ENCODE measurements at regions not wholly inside any gene's neighbourhood (a gene's known extent, or its start where the extent isn't known, plus 50 kb on each side); places are given as distances from the start of the nearest gene placed in this dataset.

- Histone ChIP-seq H3K9me3 (ENCODE audit: control insufficient read depth, low read length) (no peaks in the 10 kb centered on the region), H3K4me1 (ENCODE audit: control insufficient read depth, insufficient read depth, low read length) (no peaks in the 10 kb centered on the region), H3K27ac (ENCODE audit: low read depth, low read length) (no peak overlapping the region), H3K36me3 (ENCODE audit: control insufficient read depth, insufficient read depth, low read length) (no peaks in the 10 kb centered on the region), H3K4me3 (ENCODE audit: low read length) (no peak overlapping the region), H3K27me3 (ENCODE audit: control insufficient read depth, insufficient read depth, low read length, poor library complexity, severe bottlenecking) (no peaks in the 10 kb centered on the region), H3K9ac (ENCODE audit: extremely low read depth, low read length, poor library complexity, severe bottlenecking) (no peak overlapping the region)
- no peaks in the 10 kb centered on the region for H3K9me3 Mint-ChIP-seq
- no peaks in the 10 kb centered on the region for H3K36me3 Mint-ChIP-seq (ENCODE audit: low read depth)
- TF ChIP-seq CTCF (conservative IDR thresholded peaks at IDR 0.05) = no peak
- H3K4me1 Mint-ChIP-seq = no peaks in the 10 kb centered on the region
- H3K4me3 Mint-ChIP-seq = no peak overlapping the region
- H3K27me3 Mint-ChIP-seq (ENCODE audit: insufficient read depth) = no peaks in the 10 kb centered on the region
- DNase-seq = no peak
- WGBS, 2 experiments (ENCODE audit: insufficient coverage in 1 of 2, insufficient read length in 1 of 2) = 87 to 100% methylated on average over 1 to 2 of the region's 2 CpGs
- no peak overlapping the region for H3K27ac Mint-ChIP-seq
Measured at GRCh38 chr7:85384392-85384791, 197.5 kb upstream of the SEMA3D start.

- Mint-ChIP-seq H3K9me3 (peaks cover 2% of the 10 kb centered on the region), H3K4me1 (no peaks in the 10 kb centered on the region), H3K36me3 (ENCODE audit: low read depth) (no peaks in the 10 kb centered on the region), H3K27me3 (ENCODE audit: insufficient read depth) (no peaks in the 10 kb centered on the region), H3K27ac (no peak overlapping the region), H3K4me3 (no peak overlapping the region)
- Histone ChIP-seq H3K9ac (ENCODE audit: extremely low read depth, low read length, poor library complexity, severe bottlenecking) (no peak overlapping the region), H3K36me3 (ENCODE audit: control insufficient read depth, insufficient read depth, low read length) (no peaks in the 10 kb centered on the region), H3K27me3 (ENCODE audit: control insufficient read depth, insufficient read depth, low read length, poor library complexity, severe bottlenecking) (no peaks in the 10 kb centered on the region), H3K9me3 (ENCODE audit: control insufficient read depth, low read length) (peaks cover 3% of the 10 kb centered on the region), H3K27ac (ENCODE audit: low read depth, low read length) (no peak overlapping the region), H3K4me3 (ENCODE audit: low read length) (no peak overlapping the region), H3K4me1 (ENCODE audit: control insufficient read depth, insufficient read depth, low read length) (no peaks in the 10 kb centered on the region)
- DNase-seq = no peak
- WGBS, 2 experiments (ENCODE audit: insufficient coverage in 1 of 2, insufficient read length in 1 of 2) = 92 to 97% methylated on average over 9 to 16 of the region's 16 CpGs
- TF ChIP-seq CTCF (conservative IDR thresholded peaks at IDR 0.05) = no peak
Measured at GRCh38 chr7:85381212-85381611, 194.4 kb upstream of the SEMA3D start.

- WGBS, 2 experiments (ENCODE audit: insufficient coverage in 1 of 2, insufficient read length in 1 of 2) = 90 to 100% methylated on average over 1 to 2 of the region's 2 CpGs
- H3K27me3 Mint-ChIP-seq (ENCODE audit: insufficient read depth) = no peaks in the 10 kb centered on the region
- DNase-seq = no peak
Measured at GRCh38 chr7:85376589-85376988, 189.7 kb upstream of the SEMA3D start.

More at GRCh38 chr7:85376589-85376988, 189.7 kb upstream of the SEMA3D start:
- no peak overlapping the region for H3K4me3 ChIP-seq (ENCODE audit: low read length)
- H3K27ac ChIP-seq (ENCODE audit: low read depth, low read length) = no peak overlapping the region
- Mint-ChIP-seq H3K4me3 (no peak overlapping the region), H3K4me1 (peaks cover 10% of the 10 kb centered on the region), H3K27ac (no peak overlapping the region), H3K9me3 (peaks cover 2% of the 10 kb centered on the region), H3K36me3 (ENCODE audit: low read depth) (no peaks in the 10 kb centered on the region)
- H3K36me3 ChIP-seq (ENCODE audit: control insufficient read depth, insufficient read depth, low read length) = no peaks in the 10 kb centered on the region
- no peak for TF ChIP-seq CTCF (conservative IDR thresholded peaks at IDR 0.05)
- peaks cover 10% of the 10 kb centered on the region for H3K9me3 ChIP-seq (ENCODE audit: control insufficient read depth, low read length)
- H3K4me1 ChIP-seq (ENCODE audit: control insufficient read depth, insufficient read depth, low read length) = no peaks in the 10 kb centered on the region
- H3K27me3 ChIP-seq (ENCODE audit: control insufficient read depth, insufficient read depth, low read length, poor library complexity, severe bottlenecking) = no peaks in the 10 kb centered on the region
- no peak overlapping the region for H3K9ac ChIP-seq (ENCODE audit: extremely low read depth, low read length, poor library complexity, severe bottlenecking)
